ENCODE measurements at regions not wholly inside any gene's neighbourhood (a gene's known extent, or its start where the extent isn't known, plus 50 kb on each side); places are given as distances from the start of the nearest gene placed in this dataset.

- no peak for TF ChIP-seq POLR2AphosphoS5 (IDR thresholded peaks at IDR 0.05; ENCODE audit: low read depth, low read length)
- no peak for TF ChIP-seq SIN3A (IDR thresholded peaks at IDR 0.05; ENCODE audit: borderline replicate concordance, insufficient read depth, low read length)
- TF ChIP-seq REST (IDR thresholded peaks at IDR 0.05; ENCODE audit: insufficient read depth in 1 of 2, low read depth in 2 of 2, low read length in 2 of 2), result no peak
- TF ChIP-seq TAF1 (IDR thresholded peaks at IDR 0.05; ENCODE audit: borderline replicate concordance, insufficient read depth, low read length), result no peak
Measured at GRCh38 chr15:98522127-98522526, 126.2 kb upstream of the IGF1R start.

All from PFSK-1 (cell line).